GM06990 (cell line): ENCODE measurements at regions not wholly inside any gene's neighbourhood (a gene's known extent, or its start where the extent isn't known, plus 50 kb on each side); places are given as distances from the start of the nearest gene placed in this dataset.

Experiments
- DNase-seq: peaks from one replicate; pipeline ENCODE4 v3.0.0-alpha.2; 2011; ENCODE audit not compliant: insufficient read length; ENCODE audit errors: extremely low read depth
- H3K27me3 ChIP-seq: replicated peaks from 2 replicates; pipeline ENCODE4 v1.6.0; 2011; ENCODE audit warnings: low read length; ENCODE audit not compliant: control insufficient read depth, insufficient read depth
- H3K36me3 ChIP-seq: 2 replicates; pipeline ENCODE4 v1.5.1; 2011; ENCODE audit warnings: low read length; ENCODE audit not compliant: control insufficient read depth, insufficient read depth
- H3K4me3 ChIP-seq: replicated peaks from 2 replicates; pipeline ENCODE4 v1.5.1; 2011; ENCODE audit warnings: low read depth, mild to moderate bottlenecking, control low read depth, low read length
- TF ChIP-seq, protein P1 (sequence below): IDR thresholded peaks from 2 replicates; pipeline ENCODE4 v1.5.1; 2011; ENCODE audit warnings: low read length, control low read depth, mild to moderate bottlenecking, inconsistent platforms; ENCODE audit not compliant: insufficient read depth, poor library complexity, severe bottlenecking

DNA sequence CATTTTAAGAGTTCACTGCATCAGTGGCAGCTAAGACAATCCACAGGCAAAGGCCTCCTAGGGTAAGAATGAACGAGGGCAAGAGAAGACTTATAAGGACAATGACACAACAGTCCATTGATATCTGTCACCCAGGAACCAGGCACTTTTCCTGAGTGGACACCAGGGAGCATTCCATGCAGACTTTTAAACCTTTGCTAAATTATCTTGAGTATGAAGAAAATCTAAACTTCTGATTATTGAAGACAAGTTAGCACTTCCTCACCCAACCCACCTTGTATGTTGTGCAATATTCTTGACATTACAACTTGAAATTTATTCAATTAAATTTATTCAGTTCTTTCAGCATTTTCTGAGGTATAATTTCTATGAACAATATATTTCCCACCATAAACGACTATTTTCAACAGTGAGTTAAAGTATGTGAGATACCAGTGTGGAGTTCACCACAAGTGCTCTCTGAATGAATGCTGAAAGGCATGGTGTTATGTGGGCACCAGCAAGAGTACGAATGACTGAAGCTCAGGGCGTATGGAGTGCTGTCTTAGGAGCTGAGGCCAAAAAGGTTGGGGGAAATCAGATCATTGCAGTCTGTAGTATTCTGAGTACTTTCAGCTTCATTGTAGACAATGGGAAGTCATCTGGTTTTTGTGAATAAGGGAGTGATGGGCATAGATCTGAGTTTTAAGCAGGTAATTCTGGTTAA is 124.3 kb upstream of the LMNTD1 start:
- DNase-seq: no peak
- no peaks in the 10 kb centered on the region for H3K36me3 ChIP-seq
- no peak overlapping the region for H3K4me3 ChIP-seq
- TF ChIP-seq, protein P1, sequence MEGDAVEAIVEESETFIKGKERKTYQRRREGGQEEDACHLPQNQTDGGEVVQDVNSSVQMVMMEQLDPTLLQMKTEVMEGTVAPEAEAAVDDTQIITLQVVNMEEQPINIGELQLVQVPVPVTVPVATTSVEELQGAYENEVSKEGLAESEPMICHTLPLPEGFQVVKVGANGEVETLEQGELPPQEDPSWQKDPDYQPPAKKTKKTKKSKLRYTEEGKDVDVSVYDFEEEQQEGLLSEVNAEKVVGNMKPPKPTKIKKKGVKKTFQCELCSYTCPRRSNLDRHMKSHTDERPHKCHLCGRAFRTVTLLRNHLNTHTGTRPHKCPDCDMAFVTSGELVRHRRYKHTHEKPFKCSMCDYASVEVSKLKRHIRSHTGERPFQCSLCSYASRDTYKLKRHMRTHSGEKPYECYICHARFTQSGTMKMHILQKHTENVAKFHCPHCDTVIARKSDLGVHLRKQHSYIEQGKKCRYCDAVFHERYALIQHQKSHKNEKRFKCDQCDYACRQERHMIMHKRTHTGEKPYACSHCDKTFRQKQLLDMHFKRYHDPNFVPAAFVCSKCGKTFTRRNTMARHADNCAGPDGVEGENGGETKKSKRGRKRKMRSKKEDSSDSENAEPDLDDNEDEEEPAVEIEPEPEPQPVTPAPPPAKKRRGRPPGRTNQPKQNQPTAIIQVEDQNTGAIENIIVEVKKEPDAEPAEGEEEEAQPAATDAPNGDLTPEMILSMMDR: peak; percentile 6
- H3K27me3 ChIP-seq: 0 out of 2 replicates have a peak, but pooled peaks cover 2% of the 10 kb centered on the region

DNA sequence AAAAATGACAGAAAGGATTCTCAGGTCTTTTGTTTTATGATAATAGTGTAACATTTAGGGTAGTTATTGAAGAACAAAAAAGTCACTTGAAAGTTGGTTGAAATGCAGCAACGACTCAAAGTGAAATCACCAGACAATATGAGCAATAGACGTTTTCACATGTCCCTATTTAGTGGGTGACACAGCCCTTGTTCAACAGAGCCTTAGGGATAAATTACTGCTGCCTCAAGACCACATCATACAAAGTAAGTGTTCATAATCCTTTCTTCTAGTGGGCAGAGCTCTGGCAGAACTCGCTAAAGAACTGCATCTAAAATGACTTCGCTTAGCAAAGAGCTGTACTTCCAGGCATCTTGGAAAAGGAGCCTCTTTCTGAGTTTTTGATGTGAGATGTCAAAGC is 128.5 kb upstream of the LMNTD1 start:
- Histone ChIP-seq H3K4me3 (no peak overlapping the region), H3K27me3 (peaks cover 2% of the 10 kb centered on the region; the same call in 1 of the 2 replicates), H3K36me3 (no peaks in the 10 kb centered on the region)
- TF ChIP-seq, protein P1: no peak
- DNase-seq: no peak

DNA sequence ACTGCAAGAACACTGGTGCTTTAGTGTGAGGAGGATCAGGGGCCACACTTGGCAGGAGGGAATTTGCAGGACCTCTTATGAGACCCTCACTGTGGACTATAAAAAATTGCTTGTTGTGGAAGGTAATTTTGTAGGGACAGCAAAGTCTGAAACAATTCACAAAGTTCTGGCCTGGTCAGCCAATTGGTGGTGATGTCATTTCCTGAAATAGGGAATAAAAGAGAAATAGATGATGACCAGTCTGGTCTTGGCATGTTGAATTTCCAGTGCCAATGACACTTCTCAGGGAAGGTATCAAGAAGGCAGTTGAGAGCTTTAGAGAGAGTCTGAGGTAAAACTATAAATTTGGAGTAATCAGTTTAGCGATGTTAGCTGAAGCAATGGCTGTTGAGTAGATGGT is 129.3 kb upstream of the LMNTD1 start:
- TF ChIP-seq, protein P1: no peak
- Histone ChIP-seq H3K27me3 (peaks cover 2% of the 10 kb centered on the region; the same call in 1 of the 2 replicates), H3K4me3 (no peak overlapping the region), H3K36me3 (no peaks in the 10 kb centered on the region)
- DNase-seq: no peak

DNA sequence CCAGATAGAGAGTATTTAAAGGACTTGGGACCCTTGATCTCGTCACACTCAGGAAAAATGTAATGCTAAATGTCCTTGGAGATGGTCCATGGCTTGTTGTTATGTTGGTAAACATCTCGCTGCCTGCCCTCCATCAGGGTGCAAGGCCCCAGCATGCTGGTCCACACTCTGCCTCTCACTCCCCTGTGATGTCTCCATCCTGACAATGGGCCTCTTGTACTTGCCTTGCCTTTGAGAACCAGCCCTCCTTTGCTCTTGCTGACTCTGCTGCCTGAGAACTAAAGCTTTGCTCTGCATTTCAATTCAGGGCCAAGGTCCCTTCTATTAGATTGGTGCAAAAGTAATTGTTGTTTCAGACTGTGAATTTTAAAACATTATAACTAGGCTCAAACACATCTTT is 131.0 kb upstream of the LMNTD1 start:
- DNase-seq: no peak

DNA sequence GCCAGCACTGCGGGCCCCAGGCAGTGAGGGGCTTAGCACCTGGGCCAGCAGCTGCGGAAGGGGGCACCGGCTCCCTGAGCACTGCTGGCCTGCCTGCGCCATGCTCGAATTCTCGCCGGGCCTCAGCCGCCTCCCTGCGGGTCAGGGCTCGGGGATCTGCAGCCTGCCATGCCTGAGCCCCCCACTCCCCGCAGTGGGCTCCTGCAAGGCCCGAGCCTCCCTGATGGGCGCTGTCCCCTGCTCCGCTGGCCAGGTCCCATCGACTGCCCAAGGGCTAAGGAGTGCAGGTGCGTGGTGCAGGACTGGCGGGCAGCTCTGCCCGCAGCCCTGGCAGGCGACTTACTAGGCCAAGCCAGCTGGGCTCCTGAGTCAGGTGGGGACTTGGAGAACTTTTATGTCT is 133.3 kb upstream of the LMNTD1 start:
- no peak overlapping the region for H3K4me3 ChIP-seq
- no peaks in the 10 kb centered on the region for H3K36me3 ChIP-seq
- no peaks in the 10 kb centered on the region; the same call in 1 of the 2 replicates for H3K27me3 ChIP-seq
- TF ChIP-seq, protein P1: no peak
- no peak for DNase-seq

More for the DNA sequence above, 131.0 kb upstream of the LMNTD1 start:
- peaks cover 2% of the 10 kb centered on the region; the same call in 1 of the 2 replicates for H3K27me3 ChIP-seq
- H3K36me3 ChIP-seq: no peaks in the 10 kb centered on the region
- no peak overlapping the region for H3K4me3 ChIP-seq
- TF ChIP-seq, protein P1: no peak
